HCT116 (cell line): ENCODE measurements at regions not wholly inside any gene's neighbourhood (a gene's known extent, or its start where the extent isn't known, plus 50 kb on each side); places are given as distances from the start of the nearest gene placed in this dataset.

Experiments used
- ATAC-seq: fragments of 200-7000 bp; cut with Tn5 transposase; 2 replicates; pipeline ENCODE4 v1.9.1; 2020; ENCODE audit warnings: mild to moderate bottlenecking, moderate library complexity
- BruUV-seq: library from RNA; stranded (reverse); fragments of 400-500 nt; replicated peaks from 2 replicates; lab custom pipeline; 2021; lab: Mats Ljungman, UMichigan
- CTCF ChIA-PET: fragments of 300-600 bp; sonication (Branson Sonifier 250); formaldehyde crosslinking; loops from one replicate; lab custom pipeline; 2021; ENCODE audit warnings: antibody characterized with exemption; lab: Charles Lee
- POLR2A ChIA-PET: fragments of 300-600, 350-600 bp; sonication (Branson Sonifier 250); formaldehyde crosslinking; loops from one replicate; lab custom pipeline; 2021; ENCODE audit warnings: antibody characterized with exemption; lab: Charles Lee
- RAD21 ChIA-PET, 2 experiments: fragments of 300-600 bp; sonication (Branson Sonifier 250); formaldehyde crosslinking; loops; one replicate each; lab custom pipeline; 2023; ENCODE audit warnings: low total read pairs in 2 of 2; ENCODE audit not compliant: uncharacterized antibody in 2 of 2, unreplicated experiment in 2 of 2, low non-redundant PET in 1 of 2; lab: Charles Lee
- DNase-seq: peaks from one replicate; pipeline ENCODE4 v3.0.0-alpha.2; 2010; ENCODE audit warnings: low read depth, low spot score
- H2AFZ ChIP-seq: fragments of 200-600 bp; shearing (Covaris generic), sonication (generic); 2 replicates; pipeline ENCODE4 v1.6.1; 2017; ENCODE audit warnings: low read depth, mixed run types, mixed read lengths, antibody characterized with exemption, low read length; ENCODE audit not compliant: poor library complexity, severe bottlenecking
- H3K27ac ChIP-seq: 2 replicates; pipeline ENCODE4 v1.5.1; 2012; ENCODE audit warnings: low read depth, low read length
- H3K27me3 ChIP-seq: fragments of 200-600 bp; sonication (generic); 2 replicates; pipeline ENCODE4 v1.6.1; 2016; ENCODE audit warnings: mixed run types, low read length, mixed read lengths; ENCODE audit not compliant: insufficient read depth
- H3K36me3 ChIP-seq, 2 experiments: fragments of 200-500 bp in 1 of 2; fragments of 200-600 bp in 1 of 2; sonication (Bioruptor generic) in 1 of 2; sonication (generic) in 1 of 2; 2 replicates each; pipeline versions ENCODE4 v1.5.1 to v1.6.1; 2014 to 2016; ENCODE audit warnings: low read length in 2 of 2, inconsistent platforms in 1 of 2, mixed read lengths in 1 of 2, mixed run types in 1 of 2; ENCODE audit not compliant: insufficient read depth in 2 of 2, control insufficient read depth in 1 of 2
- H3K4me1 ChIP-seq, 2 experiments: fragments of 200-600 bp in 1 of 2; sonication (generic) in 1 of 2; 2 replicates each; pipeline versions ENCODE4 v1.5.1 to v1.6.1; 2012 to 2017; ENCODE audit warnings: low read length in 2 of 2, inconsistent platforms in 1 of 2, mild to moderate bottlenecking in 1 of 2, mixed read lengths in 1 of 2, mixed run types in 1 of 2, moderate library complexity in 1 of 2; ENCODE audit not compliant: insufficient read depth in 2 of 2, control insufficient read depth in 1 of 2
- H3K4me2 ChIP-seq: fragments of 200-600 bp; sonication (generic); 2 replicates; pipeline ENCODE4 v1.6.1; 2017; ENCODE audit warnings: mixed run types, low read length, mixed read lengths
- H3K4me3 ChIP-seq, 2 experiments: fragments of 200-600 bp in 1 of 2; sonication (generic) in 1 of 2; replicated peaks in 1 of 2; 2 replicates each; pipeline ENCODE4 v1.5.1; 2011 to 2016; ENCODE audit warnings: low read length in 2 of 2, control low read depth in 1 of 2, low read depth in 1 of 2, mild to moderate bottlenecking in 1 of 2, mixed read lengths in 1 of 2, mixed run types in 1 of 2
- H3K79me2 ChIP-seq: fragments of 200-600 bp; sonication (generic); 2 replicates; pipeline ENCODE4 v1.6.1; 2017; ENCODE audit warnings: mild to moderate bottlenecking, mixed run types, low read length, moderate library complexity, mixed read lengths; ENCODE audit not compliant: insufficient read depth
- H3K9ac ChIP-seq: fragments of 200-600 bp; sonication (generic); 2 replicates; pipeline ENCODE4 v1.6.1; 2016; ENCODE audit warnings: low read length, mixed read lengths
- H3K9me2 ChIP-seq: fragments of 200-600 bp; sonication (generic), shearing (Covaris generic); 2 replicates; pipeline ENCODE4 v1.6.1; 2017; ENCODE audit warnings: mixed run types, mild to moderate bottlenecking, moderate library complexity; ENCODE audit not compliant: insufficient read depth
- H3K9me3 ChIP-seq, 2 experiments: fragments of 200-500 bp in 1 of 2; fragments of 200-600 bp in 1 of 2; sonication (Bioruptor generic) in 1 of 2; sonication (generic) in 1 of 2; 2 replicates each; pipeline ENCODE4 v1.6.1; 2014 to 2017; ENCODE audit warnings: low read length in 2 of 2, mixed read lengths in 2 of 2, inconsistent platforms in 1 of 2, low read depth in 1 of 2, mild to moderate bottlenecking in 1 of 2, mixed run types in 1 of 2, moderate library complexity in 1 of 2; ENCODE audit not compliant: control insufficient read depth in 1 of 2, insufficient read depth in 1 of 2
- H4K20me1 ChIP-seq: fragments of 200-600 bp; sonication (generic), shearing (Covaris generic); 2 replicates; pipeline ENCODE4 v1.6.1; 2017; ENCODE audit warnings: mixed run types, mild to moderate bottlenecking, moderate library complexity; ENCODE audit not compliant: insufficient read depth
- ATF3 ChIP-seq: IDR thresholded peaks from 2 replicates; pipeline ENCODE4 v1.6.1; 2012
- CBX3 ChIP-seq: IDR thresholded peaks from 2 replicates; pipeline ENCODE4 v1.6.1; 2012; ENCODE audit warnings: low read depth
- CEBPB ChIP-seq: IDR thresholded peaks from 2 replicates; pipeline ENCODE4 v1.6.1; 2012; ENCODE audit warnings: low read depth
- EGR1 ChIP-seq: IDR thresholded peaks from 2 replicates; pipeline ENCODE4 v1.6.1; 2012; ENCODE audit warnings: low read depth
- ELF1 ChIP-seq: IDR thresholded peaks from 2 replicates; pipeline ENCODE4 v1.6.1; 2012; ENCODE audit warnings: low read depth, borderline replicate concordance
- EZH2 ChIP-seq: fragments of 200-600 bp; sonication (generic); IDR thresholded peaks from 2 replicates; pipeline ENCODE4 v1.6.1; 2017; ENCODE audit warnings: antibody characterized with exemption, mixed run types
- FOSL1 ChIP-seq: IDR thresholded peaks from 2 replicates; pipeline ENCODE4 v1.6.1; 2012; ENCODE audit warnings: low read depth
- RAD21 ChIP-seq: IDR thresholded peaks from 2 replicates; pipeline ENCODE4 v1.6.1; 2012; ENCODE audit warnings: low read depth, mild to moderate bottlenecking
- SIN3A ChIP-seq: IDR thresholded peaks from 2 replicates; pipeline ENCODE4 v1.6.1; 2012; ENCODE audit warnings: low read depth
- SP1 ChIP-seq: IDR thresholded peaks from 2 replicates; pipeline ENCODE4 v1.6.1; 2012; ENCODE audit warnings: low read depth
- SRF ChIP-seq: IDR thresholded peaks from 2 replicates; pipeline ENCODE4 v1.6.1; 2012; ENCODE audit warnings: low read depth
- TCF7L2 ChIP-seq: IDR thresholded peaks from 2 replicates; pipeline ENCODE4 v1.7.0; 2011; ENCODE audit warnings: borderline replicate concordance, inconsistent platforms; ENCODE audit not compliant: insufficient read depth, insufficient read length; ENCODE audit errors: extremely low read depth
- ZBTB33 ChIP-seq: IDR thresholded peaks from 2 replicates; pipeline ENCODE4 v1.6.1; 2011; ENCODE audit warnings: mild to moderate bottlenecking, low read length, moderate library complexity; ENCODE audit not compliant: insufficient replicate concordance; ENCODE audit errors: extremely low read depth
- intact Hi-C: fragments of 100-400 bp; cut with micrococcal nuclease; formaldehyde crosslinking; loops from 2 replicates; pipeline ENCODE4 v1.10.0; 2022

GRCh38 chr5:30867711-30868110 is 325.8 kb upstream of the CDH6 start:
- RAD21 ChIA-PET, result no interaction called here

More at GRCh38 chr5:30867711-30868110, 325.8 kb upstream of the CDH6 start:
- Histone ChIP-seq H3K27me3 (no peaks in the 10 kb centered on the region), H3K4me1 (no peaks in the 10 kb centered on the region), H3K9ac (no peak overlapping the region), H3K36me3 (no peaks in the 10 kb centered on the region), H3K4me2 (no peak overlapping the region), H3K27ac (no peak overlapping the region), H3K9me2 (no peaks in the 10 kb centered on the region), H3K9me3 (peaks cover 15 to 26% of the 10 kb centered on the region in 2 experiments; a peak in 2 of 4 replicates), H2AFZ (no peak overlapping the region), H4K20me1 (no peaks in the 10 kb centered on the region), H3K79me2 (no peaks in the 10 kb centered on the region), H3K4me3 (no peak overlapping the region)
- ATAC-seq, result no peak
- ChIA-PET POLR2A (no interaction called here), CTCF (no interaction called here)
- no TSS peak for BruUV-seq
- TF ChIP-seq RAD21 (no peak), EGR1 (no peak), FOSL1 (no peak), TCF7L2 (no peak), CEBPB (no peak), SIN3A (no peak), ZBTB33 (no peak), SRF (no peak), CBX3 (no peak), ATF3 (no peak), ELF1 (no peak), SP1 (no peak), EZH2 (no peak)
- DNase-seq, result no peak
- intact Hi-C loops, result no loop called here
